GM12878 (cell line): ENCODE measurements at regions not wholly inside any gene's neighbourhood (a gene's known extent, or its start where the extent isn't known, plus 50 kb on each side); places are given as distances from the start of the nearest gene placed in this dataset.

ENCODE experiments used
- ATAC-seq: fragments of 200-7000 bp; cut with Tn5 transposase; 3 replicates; pipeline ENCODE4 v1.9.1; 2020; ENCODE audit warnings: mild to moderate bottlenecking, moderate library complexity
- BruUV-seq: library from RNA; stranded (reverse); fragments of 400-500 nt; replicated peaks from 2 replicates; lab custom pipeline; 2021; lab: Mats Ljungman, UMichigan
- CTCF ChIA-PET: fragments of 300-600 bp; sonication (Branson Sonifier 250); formaldehyde crosslinking; extraction: SDS; loops from one replicate; lab custom pipeline; 2021; ENCODE audit warnings: inconsistent platforms; lab: Yijun Ruan, JAX
- POLR2A ChIA-PET: fragments of 350-600 bp; formaldehyde crosslinking; extraction: SDS; loops from one replicate; lab custom pipeline; 2021; ENCODE audit warnings: inconsistent platforms; lab: Charles Lee
- RAD21 ChIA-PET: fragments of 300-600 bp; sonication (Branson Sonifier 250); formaldehyde crosslinking; loops from one replicate; lab custom pipeline; 2023; ENCODE audit warnings: antibody characterized with exemption; ENCODE audit not compliant: unreplicated experiment; lab: Charles Lee
- SMC1A ChIA-PET: fragments of 300-600 bp; sonication (Branson Sonifier 250); formaldehyde crosslinking; loops from one replicate; lab custom pipeline; 2023; ENCODE audit not compliant: unreplicated experiment, uncharacterized antibody; lab: Charles Lee
- DNase-seq: peaks from one replicate; pipeline ENCODE4 v3.0.0-alpha.2; 2011; ENCODE audit warnings: low read depth, low spot score
- FAIRE-seq: peaks from 3 replicates; lab custom pipeline; 2011; peaks lifted over from hg19 to GRCh38; lab: Jason Lieb, UNC
- H2AFZ ChIP-seq: 2 replicates; pipeline ENCODE4 v1.6.0; 2011; ENCODE audit warnings: low read depth, low read length, control low read depth; ENCODE audit not compliant: control insufficient read depth
- H3K27ac ChIP-seq: 2 replicates; pipeline ENCODE4 v1.5.1; 2011; ENCODE audit warnings: control low read depth; ENCODE audit not compliant: control insufficient read depth, insufficient read depth
- H3K27me3 ChIP-seq, 2 experiments: replicated peaks in 1 of 2; 2 replicates each; pipeline versions ENCODE4 v1.6.0 to v1.6.1; 2011; ENCODE audit warnings: low read length in 1 of 2; ENCODE audit not compliant: control insufficient read depth in 2 of 2, insufficient read depth in 2 of 2
- H3K36me3 ChIP-seq, 2 experiments: 2 replicates each; pipeline ENCODE4 v1.5.1; 2011; ENCODE audit warnings: low read length in 1 of 2; ENCODE audit not compliant: control insufficient read depth in 2 of 2, insufficient read depth in 2 of 2
- H3K4me1 ChIP-seq: 2 replicates; pipeline ENCODE4 v1.6.1; 2011; ENCODE audit warnings: mild to moderate bottlenecking, low read length, moderate library complexity, mixed read lengths; ENCODE audit not compliant: control insufficient read depth, insufficient read depth
- H3K4me2 ChIP-seq: 2 replicates; pipeline ENCODE4 v1.6.0; 2011; ENCODE audit warnings: control low read depth; ENCODE audit not compliant: control insufficient read depth, insufficient read depth
- H3K4me3 ChIP-seq: fragments of 200-600 bp; sonication (generic); 2 replicates; pipeline ENCODE4 v1.5.1; 2016
- H3K79me2 ChIP-seq: 2 replicates; pipeline ENCODE4 v1.6.0; 2011; ENCODE audit warnings: low read length; ENCODE audit not compliant: control insufficient read depth, insufficient read depth
- H3K9ac ChIP-seq: 2 replicates; pipeline ENCODE4 v1.8.0; 2011; ENCODE audit warnings: low read length, control low read depth, mixed read lengths; ENCODE audit not compliant: control insufficient read depth, insufficient read depth
- H3K9me3 ChIP-seq: replicated peaks from 3 replicates; pipeline ENCODE4 v1.5.1; 2011; ENCODE audit warnings: mild to moderate bottlenecking, low read length; ENCODE audit not compliant: control insufficient read depth, insufficient read depth
- H4K20me1 ChIP-seq: 2 replicates; pipeline ENCODE4 v1.6.0; 2011; ENCODE audit not compliant: control insufficient read depth, insufficient read depth
- JUNB ChIP-seq: IDR thresholded peaks from 2 replicates; pipeline ENCODE4 v1.6.1; 2016; ENCODE audit warnings: antibody characterized with exemption, mild to moderate bottlenecking
- MTA2 ChIP-seq: fragments of 450-650 bp; IDR thresholded peaks from 2 replicates; pipeline ENCODE4 v1.6.1; 2016; ENCODE audit warnings: low read depth, mild to moderate bottlenecking, moderate library complexity
- RELA ChIP-seq: fragments of 450-650 bp; IDR thresholded peaks from 2 replicates; pipeline ENCODE4 v1.8.0; 2014; ENCODE audit warnings: borderline replicate concordance; ENCODE audit not compliant: partially characterized antibody
- SIX5 ChIP-seq: IDR thresholded peaks from 2 replicates; pipeline ENCODE4 v1.6.1; 2011; ENCODE audit warnings: mild to moderate bottlenecking, low read depth, low read length, moderate library complexity; ENCODE audit not compliant: severe bottlenecking
- TCF12 ChIP-seq: IDR thresholded peaks from 2 replicates; pipeline ENCODE4 v1.6.1; 2011; ENCODE audit warnings: low read depth, mild to moderate bottlenecking, low read length
- TCF7 ChIP-seq: IDR thresholded peaks from 2 replicates; pipeline ENCODE4 v1.6.1; 2014; ENCODE audit warnings: antibody characterized with exemption, borderline replicate concordance
- YBX1 ChIP-seq: fragments of 450-650 bp; IDR thresholded peaks from 2 replicates; pipeline ENCODE4 v1.6.1; 2016; ENCODE audit warnings: antibody characterized with exemption
- WGBS: methylation state at CpG from one replicate; pipeline ENCODE4 v1.1.6; 2016; ENCODE audit warnings: low lambda C conversion rate; ENCODE audit not compliant: insufficient replicate concordance, insufficient coverage; ENCODE audit errors: missing lambda C conversion rate; 5-methylcytosine and 5-hydroxymethylcytosine counted together
- in situ Hi-C: fragments of 300-500 bp; cut with MboI; formaldehyde crosslinking; loops from 9 replicates; pipeline ENCODE4 v1.14.3; 2018; ENCODE audit warnings: mixed read lengths
- intact Hi-C: fragments of 100-400 bp; cut with micrococcal nuclease; formaldehyde crosslinking; loops from one replicate; pipeline ENCODE4 v1.14.2; 2022; ENCODE audit not compliant: unreplicated experiment
- TF ChIP-seq, protein P1 (sequence below): fragments of 450-650 bp; conservative IDR thresholded peaks from 2 replicates; pipeline ENCODE4 v1.6.1; 2017; ENCODE audit warnings: mild to moderate bottlenecking, moderate library complexity

DNA sequence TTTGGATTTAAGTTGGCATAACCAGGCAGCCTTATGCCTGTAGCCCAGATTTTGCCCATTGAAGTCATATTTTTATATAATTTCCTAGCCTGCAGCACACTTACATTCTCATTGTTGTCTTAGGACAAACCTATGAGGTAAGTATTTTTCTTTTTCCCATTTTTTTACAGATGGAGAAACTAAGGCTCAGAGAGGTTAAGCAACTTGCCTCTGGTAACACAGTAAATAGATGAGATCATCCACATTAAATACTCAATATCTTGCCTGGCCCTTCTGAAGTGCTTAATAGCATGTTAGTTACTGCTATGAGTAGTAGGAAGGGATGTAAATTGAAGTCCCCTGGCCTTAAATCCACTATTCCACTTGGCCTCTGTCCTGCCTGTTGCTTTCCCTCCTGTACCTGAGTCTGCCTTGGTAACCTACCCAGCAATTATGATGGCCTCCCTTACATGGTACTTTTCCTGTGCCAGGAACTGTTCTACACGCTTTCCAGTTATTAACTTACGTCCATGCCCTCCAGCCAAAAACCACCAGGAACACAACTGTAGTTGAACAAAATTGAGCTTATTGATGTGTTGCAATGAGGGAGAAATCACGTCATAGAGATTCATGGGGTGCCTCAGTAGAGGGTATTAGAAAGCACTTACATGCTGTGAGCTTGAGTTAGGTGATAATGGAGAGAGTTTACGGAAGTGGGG is 111.6 kb upstream of the FGGY start:
- WGBS: 70% methylated on average over 4 of the region's 4 CpGs
- FAIRE-seq: no peak
- RAD21 ChIA-PET: no interaction called here

More for the DNA sequence above, 111.6 kb upstream of the FGGY start:
- ChIA-PET SMC1A (interaction anchor here (0.8 to 1.6 kb wide), 2 partner anchors 13 to 40 kb away, joined by 3 to 6 read pairs; no protein-coding TSS in a partner anchor), POLR2A (no interaction called here), CTCF (no interaction called here)
- ATAC-seq (no peak), DNase-seq (no peak)
- no peaks in the 10 kb centered on the region for H3K9me3 ChIP-seq
- intact Hi-C loops: no loop called here
- no peaks in the 10 kb centered on the region for H4K20me1 ChIP-seq
- H3K79me2 ChIP-seq: no peaks in the 10 kb centered on the region
- in situ Hi-C loops: no loop called here
- no peaks in the 10 kb centered on the region for H3K4me1 ChIP-seq
- BruUV-seq: no TSS peak
- H2AFZ ChIP-seq: no peak overlapping the region
- H3K9ac ChIP-seq: no peak overlapping the region
- no peak overlapping the region for H3K4me2 ChIP-seq
- H3K4me3 ChIP-seq: no peak overlapping the region
- H3K27me3 ChIP-seq: no peaks in the 10 kb centered on the region
- no peak for TF ChIP-seq YBX1
- TF ChIP-seq MTA2: no peak
- TF ChIP-seq, protein P1, sequence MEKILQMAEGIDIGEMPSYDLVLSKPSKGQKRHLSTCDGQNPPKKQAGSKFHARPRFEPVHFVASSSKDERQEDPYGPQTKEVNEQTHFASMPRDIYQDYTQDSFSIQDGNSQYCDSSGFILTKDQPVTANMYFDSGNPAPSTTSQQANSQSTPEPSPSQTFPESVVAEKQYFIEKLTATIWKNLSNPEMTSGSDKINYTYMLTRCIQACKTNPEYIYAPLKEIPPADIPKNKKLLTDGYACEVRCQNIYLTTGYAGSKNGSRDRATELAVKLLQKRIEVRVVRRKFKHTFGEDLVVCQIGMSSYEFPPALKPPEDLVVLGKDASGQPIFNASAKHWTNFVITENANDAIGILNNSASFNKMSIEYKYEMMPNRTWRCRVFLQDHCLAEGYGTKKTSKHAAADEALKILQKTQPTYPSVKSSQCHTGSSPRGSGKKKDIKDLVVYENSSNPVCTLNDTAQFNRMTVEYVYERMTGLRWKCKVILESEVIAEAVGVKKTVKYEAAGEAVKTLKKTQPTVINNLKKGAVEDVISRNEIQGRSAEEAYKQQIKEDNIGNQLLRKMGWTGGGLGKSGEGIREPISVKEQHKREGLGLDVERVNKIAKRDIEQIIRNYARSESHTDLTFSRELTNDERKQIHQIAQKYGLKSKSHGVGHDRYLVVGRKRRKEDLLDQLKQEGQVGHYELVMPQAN: no peak
- no peak for TF ChIP-seq JUNB
- no peak for TF ChIP-seq TCF12
- no peak for TF ChIP-seq TCF7
- no peak for TF ChIP-seq SIX5
- TF ChIP-seq RELA: no peak
- no peak overlapping the region for H3K27ac ChIP-seq
- no peaks in the 10 kb centered on the region for H3K36me3 ChIP-seq
